Left lung (tissue), 4 donors: ENCODE measurements at regions not wholly inside any gene's neighbourhood (a gene's known extent, or its start where the extent isn't known, plus 50 kb on each side); places are given as distances from the start of the nearest gene placed in this dataset.

Source experiments
- ATAC-seq: fragments of 200-7000 bp; cut with Tn5 transposase; one replicate; pipeline ENCODE4 v1.9.1; 2020; ENCODE audit warnings: moderate library complexity
- DNase-seq, 4 donors: peaks; one replicate each; pipeline ENCODE4 v3.0.0-alpha.2; 2013 to 2020
- H3K27ac ChIP-seq, 2 donors: fragments of 200-600 bp; sonication (generic) in 1 of 2; one replicate each; pipeline versions ENCODE4 v1.5.0 to v1.8.0; 2020 to 2021
- H3K27me3 ChIP-seq, 2 donors: fragments of 200-600 bp; sonication (generic) in 1 of 2; one replicate each; pipeline versions ENCODE4 v1.5.0 to v1.8.0; 2020 to 2021
- H3K36me3 ChIP-seq, 2 donors: fragments of 200-600 bp; sonication (generic) in 1 of 2; one replicate each; pipeline versions ENCODE4 v1.5.0 to v1.8.0; 2020 to 2021
- H3K4me1 ChIP-seq, 2 donors: fragments of 200-600 bp; one replicate each; pipeline ENCODE4 v1.8.0; 2021
- H3K4me3 ChIP-seq, 2 donors: fragments of 200-600 bp; sonication (generic) in 1 of 2; one replicate each; pipeline versions ENCODE4 v1.5.0 to v1.8.0; 2020 to 2021; ENCODE audit warnings: mild to moderate bottlenecking in 1 of 2
- H3K9me3 ChIP-seq, 2 donors: fragments of 200-600 bp; sonication (generic) in 1 of 2; one replicate each; pipeline versions ENCODE4 v1.5.0 to v1.8.0; 2020 to 2021
- intact Hi-C, 2 donors: fragments of 100-400 bp; cut with DNase I; formaldehyde crosslinking; loops; one replicate each; pipeline versions ENCODE4 v1.11.2 to v1.14.2; 2022
- TF ChIP-seq, protein P1 (sequence below), 2 donors: fragments of 200-600 bp; sonication (generic) in 1 of 2; IDR thresholded peaks; one replicate each; pipeline versions ENCODE4 v1.5.0 to v1.8.0; 2021; ENCODE audit warnings: antibody characterized with exemption in 2 of 2
- donor health status: DM: no; HTN: yes; CAD: no.
- donor health status: DM: no; HTN: no; CAD: no.

DNA sequence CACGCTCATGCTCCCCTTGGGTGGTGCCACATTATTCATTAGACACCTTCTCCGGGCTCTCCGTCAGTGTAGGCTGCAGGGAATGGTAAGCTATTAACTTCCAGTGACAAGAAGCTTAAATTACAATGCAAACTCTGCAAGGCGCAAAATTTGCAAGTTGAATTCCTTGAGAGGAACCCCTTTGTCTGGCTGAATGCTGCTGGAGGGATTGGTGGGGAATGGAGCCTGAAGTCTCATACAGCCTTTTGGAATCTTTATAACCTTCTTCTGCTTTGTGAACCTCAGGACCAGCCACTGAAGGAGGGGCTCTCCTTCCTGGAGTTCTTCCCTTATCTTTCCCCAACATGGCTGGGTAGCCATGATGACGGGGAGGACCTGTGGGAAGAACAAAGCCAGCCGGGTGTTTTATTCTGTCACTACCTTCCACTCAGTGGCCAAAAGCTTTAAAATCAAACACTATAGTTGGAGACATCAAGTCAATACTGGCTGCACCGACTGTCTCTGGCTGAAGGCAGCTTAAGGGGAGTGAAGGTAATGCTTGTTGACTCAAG, 220.9 kb upstream of the EPHA4 start:
- no peaks in the 10 kb centered on the region for H3K36me3 ChIP-seq
- no peak overlapping the region for H3K4me3 ChIP-seq
- TF ChIP-seq, protein P1, sequence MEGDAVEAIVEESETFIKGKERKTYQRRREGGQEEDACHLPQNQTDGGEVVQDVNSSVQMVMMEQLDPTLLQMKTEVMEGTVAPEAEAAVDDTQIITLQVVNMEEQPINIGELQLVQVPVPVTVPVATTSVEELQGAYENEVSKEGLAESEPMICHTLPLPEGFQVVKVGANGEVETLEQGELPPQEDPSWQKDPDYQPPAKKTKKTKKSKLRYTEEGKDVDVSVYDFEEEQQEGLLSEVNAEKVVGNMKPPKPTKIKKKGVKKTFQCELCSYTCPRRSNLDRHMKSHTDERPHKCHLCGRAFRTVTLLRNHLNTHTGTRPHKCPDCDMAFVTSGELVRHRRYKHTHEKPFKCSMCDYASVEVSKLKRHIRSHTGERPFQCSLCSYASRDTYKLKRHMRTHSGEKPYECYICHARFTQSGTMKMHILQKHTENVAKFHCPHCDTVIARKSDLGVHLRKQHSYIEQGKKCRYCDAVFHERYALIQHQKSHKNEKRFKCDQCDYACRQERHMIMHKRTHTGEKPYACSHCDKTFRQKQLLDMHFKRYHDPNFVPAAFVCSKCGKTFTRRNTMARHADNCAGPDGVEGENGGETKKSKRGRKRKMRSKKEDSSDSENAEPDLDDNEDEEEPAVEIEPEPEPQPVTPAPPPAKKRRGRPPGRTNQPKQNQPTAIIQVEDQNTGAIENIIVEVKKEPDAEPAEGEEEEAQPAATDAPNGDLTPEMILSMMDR (IDR thresholded peaks at IDR 0.05), result no peak
- no peaks in the 10 kb centered on the region for H3K9me3 ChIP-seq
- H3K4me1 ChIP-seq, result no peaks in the 10 kb centered on the region
- H3K27ac ChIP-seq, result no peak overlapping the region
- H3K27me3 ChIP-seq, result no peaks in the 10 kb centered on the region
- ATAC-seq (no peak), DNase-seq (peak in 1 of 4 donors; percentile 13)
- intact Hi-C loops, result no loop called here

DNA sequence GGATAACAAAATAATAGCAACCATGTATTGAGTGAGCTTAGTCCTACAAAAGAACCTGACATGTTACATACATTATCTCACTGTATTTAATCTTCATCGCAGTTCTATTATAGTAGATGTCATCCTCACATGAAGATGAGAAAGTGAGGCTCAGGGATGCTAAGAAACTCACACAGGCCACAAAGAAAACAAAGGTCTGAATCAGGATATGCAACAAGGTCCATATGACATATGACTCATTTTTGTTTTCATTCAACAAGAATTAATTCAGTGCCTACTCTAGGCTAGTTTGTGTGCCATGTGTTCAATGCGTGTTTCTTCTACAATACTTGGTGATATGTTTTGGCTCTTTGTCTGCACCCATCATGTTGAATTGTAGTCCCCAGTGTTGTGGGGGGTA, 219.7 kb upstream of the EPHA4 start:
- H3K27me3 ChIP-seq, result no peaks in the 10 kb centered on the region
- no peaks in the 10 kb centered on the region for H3K4me1 ChIP-seq
- DNase-seq, result no peak
- H3K9me3 ChIP-seq, result no peaks in the 10 kb centered on the region
- ATAC-seq, result no peak
- intact Hi-C loops, result no loop called here
- no peak overlapping the region for H3K27ac ChIP-seq
- H3K36me3 ChIP-seq, result no peaks in the 10 kb centered on the region
- no peak overlapping the region for H3K4me3 ChIP-seq
- TF ChIP-seq, protein P1 (IDR thresholded peaks at IDR 0.05), result no peak

DNA sequence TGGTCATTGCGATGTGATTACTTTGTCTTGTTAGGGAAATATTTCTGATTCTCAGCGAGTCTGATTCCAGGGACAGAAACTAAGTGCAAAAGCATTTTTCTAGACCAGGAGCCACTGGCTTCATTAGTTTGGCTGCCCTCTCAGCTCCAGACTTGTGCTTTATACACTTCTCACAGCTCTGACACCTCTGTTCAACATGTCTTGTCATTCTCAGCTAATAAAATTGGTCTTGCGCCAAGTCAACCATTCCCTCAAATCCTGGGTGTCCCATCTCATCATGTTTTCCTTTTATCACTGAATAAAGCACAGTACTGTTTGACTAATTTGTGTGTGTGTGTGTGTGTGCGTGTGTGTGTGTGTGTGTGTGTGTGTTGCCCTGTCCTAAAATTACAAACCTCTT, 215.5 kb upstream of the EPHA4 start:
- TF ChIP-seq, protein P1 (IDR thresholded peaks at IDR 0.05), result no peak
- H3K27me3 ChIP-seq, result no peaks in the 10 kb centered on the region
- no peak overlapping the region for H3K27ac ChIP-seq
- no peak for DNase-seq
- no peak overlapping the region for H3K4me3 ChIP-seq
- ATAC-seq, result no peak
- no peaks in the 10 kb centered on the region for H3K4me1 ChIP-seq
- no peaks in the 10 kb centered on the region for H3K36me3 ChIP-seq
- no peaks in the 10 kb centered on the region for H3K9me3 ChIP-seq
- intact Hi-C loops, result no loop called here

DNA sequence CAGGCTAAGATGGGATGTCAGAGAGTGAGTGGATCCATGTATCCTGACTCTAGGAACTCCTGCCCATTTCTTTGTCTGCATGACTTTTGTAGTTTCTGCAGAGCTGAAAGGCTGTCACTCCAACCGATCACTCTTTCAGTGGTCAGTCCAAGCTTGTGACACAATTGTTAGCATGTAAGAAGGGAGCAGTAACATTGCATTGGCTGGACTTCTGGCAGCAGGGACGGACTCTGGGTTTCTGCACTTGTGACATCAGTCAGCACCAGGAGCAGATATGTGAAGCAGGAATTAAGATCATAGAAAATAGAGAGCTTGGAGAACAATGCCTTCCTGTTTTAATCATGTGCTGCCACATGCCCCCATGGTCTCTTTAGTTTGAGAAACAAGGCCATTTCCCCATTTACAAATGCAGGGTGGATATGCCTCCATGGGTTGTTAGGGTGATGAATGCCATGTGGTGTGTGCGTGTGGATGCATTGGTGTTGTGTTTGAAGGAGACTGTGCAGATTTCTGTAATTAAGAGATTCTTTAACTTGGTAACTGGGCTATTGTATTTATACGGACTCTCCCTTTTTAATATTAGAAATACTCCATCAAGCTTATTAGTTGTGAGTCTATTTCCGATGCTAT, 214.3 kb upstream of the EPHA4 start:
- H3K4me3 ChIP-seq, result no peak overlapping the region
- H3K9me3 ChIP-seq, result no peaks in the 10 kb centered on the region
- H3K36me3 ChIP-seq, result no peaks in the 10 kb centered on the region
- H3K27ac ChIP-seq, result no peak overlapping the region
- DNase-seq, result no peak
- TF ChIP-seq, protein P1 (IDR thresholded peaks at IDR 0.05), result no peak
- intact Hi-C loops, result no loop called here
- H3K27me3 ChIP-seq, result no peaks in the 10 kb centered on the region
- no peaks in the 10 kb centered on the region for H3K4me1 ChIP-seq
- ATAC-seq, result no peak

DNA sequence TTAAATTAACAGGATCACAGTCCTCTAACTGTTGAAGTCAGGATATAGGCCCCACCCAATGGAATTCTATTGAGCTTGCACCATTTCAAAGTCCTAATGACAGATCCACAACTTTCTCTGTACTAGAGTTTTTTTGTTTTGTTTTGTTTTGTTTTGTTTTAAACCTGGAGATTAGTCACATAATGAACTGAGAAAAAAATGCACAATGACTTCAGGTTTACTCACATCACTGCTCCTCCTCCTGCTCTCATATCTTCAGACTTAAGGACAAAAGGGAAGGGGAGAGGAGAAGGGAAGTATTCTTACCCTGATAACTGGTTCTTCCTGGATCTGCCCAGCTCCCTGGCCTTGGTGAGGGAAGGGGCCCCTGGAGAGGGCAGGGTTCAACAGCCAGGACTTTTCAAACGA, 208.2 kb upstream of the EPHA4 start:
- ATAC-seq, result peak; percentile 33
- no peaks in the 10 kb centered on the region for H3K36me3 ChIP-seq
- DNase-seq, result no peak
- intact Hi-C loops, result no loop called here
- peaks cover 0 to 5% of the 10 kb centered on the region in 2 donors for H3K4me1 ChIP-seq
- H3K27ac ChIP-seq, result no peak overlapping the region
- H3K4me3 ChIP-seq, result no peak overlapping the region
- H3K9me3 ChIP-seq, result no peaks in the 10 kb centered on the region
- TF ChIP-seq, protein P1 (IDR thresholded peaks at IDR 0.05), result no peak
- no peaks in the 10 kb centered on the region for H3K27me3 ChIP-seq
